ENCODE measurements at regions not wholly inside any gene's neighbourhood (a gene's known extent, or its start where the extent isn't known, plus 50 kb on each side); places are given as distances from the start of the nearest gene placed in this dataset.
"Not testable (repeated sequence)": the region's sequence is repeated elsewhere in the genome, so short reads cannot be mapped to it uniquely, and the experiment has no call there.

GRCh38 chr16:35798885-35799426, 2339.5 kb downstream of the TP53TG3F start:
- Histone ChIP-seq H3K9ac (ENCODE audit: insufficient read depth in 1 of 2, low read length in 2 of 2) (no peak overlapping the region), H3K36me3 (ENCODE audit: control insufficient read depth in 4 of 4, insufficient read depth in 4 of 4, low read length in 4 of 4) (no peaks in the 10 kb centered on the region), H3K4me1 (ENCODE audit: control insufficient read depth in 5 of 5, insufficient read depth in 5 of 5, low read length in 5 of 5) (no peaks in the 10 kb centered on the region), H3K27me3 (ENCODE audit: control insufficient read depth in 3 of 3, insufficient read depth in 3 of 3, low read length in 2 of 3) (no peaks in the 10 kb centered on the region), H3K4me3 (no peak overlapping the region), H3K27ac (ENCODE audit: low read depth in 1 of 2, low read length in 1 of 2) (no peak overlapping the region), H3K9me3 (ENCODE audit: control insufficient read depth in 4 of 4, insufficient read depth in 3 of 4, low read length in 3 of 4) (peaks cover 0 to 30% (median 9%) of the 10 kb centered on the region in 4 donors)
- no peak for ATAC-seq (ENCODE audit: insufficient read depth, low FRiP score)
- TF ChIP-seq CTCF (IDR thresholded peaks at IDR 0.05; ENCODE audit: control extremely low read depth, extremely low read depth): no peak
- DNase-seq: no peak
- 59% methylated on average over 11 of the region's 11 CpGs for WGBS, 2 donors

- H3K9ac ChIP-seq (ENCODE audit: insufficient read depth in 1 of 2, low read length in 2 of 2); H3K27ac ChIP-seq (ENCODE audit: low read depth in 1 of 2, low read length in 1 of 2); DNase-seq; ATAC-seq (ENCODE audit: insufficient read depth, low FRiP score); H3K4me3 ChIP-seq; H3K4me1 ChIP-seq (ENCODE audit: control insufficient read depth in 5 of 5, insufficient read depth in 5 of 5, low read length in 5 of 5); H3K27me3 ChIP-seq (ENCODE audit: control insufficient read depth in 3 of 3, insufficient read depth in 3 of 3, low read length in 2 of 3); H3K36me3 ChIP-seq (ENCODE audit: control insufficient read depth in 4 of 4, insufficient read depth in 4 of 4, low read length in 4 of 4): not testable (repeated sequence)
- peaks cover 0 to 14% (median 3%) of the 10 kb centered on the region in 4 donors for H3K9me3 ChIP-seq (ENCODE audit: control insufficient read depth in 4 of 4, insufficient read depth in 3 of 4, low read length in 3 of 4)
Measured at GRCh38 chr16:35804465-35804864, 2345.1 kb downstream of the TP53TG3F start.

- H3K27me3 ChIP-seq (ENCODE audit: control insufficient read depth in 3 of 3, insufficient read depth in 3 of 3, low read length in 2 of 3): no peaks in the 10 kb centered on the region
- TF ChIP-seq CTCF (IDR thresholded peaks at IDR 0.05; ENCODE audit: control extremely low read depth, extremely low read depth): no peak
- no peak overlapping the region for H3K4me3 ChIP-seq
- H3K27ac ChIP-seq (ENCODE audit: low read depth in 1 of 2, low read length in 1 of 2): no peak overlapping the region
- DNase-seq (no peak), ATAC-seq (ENCODE audit: insufficient read depth, low FRiP score) (no peak)
- no peaks in the 10 kb centered on the region for H3K4me1 ChIP-seq (ENCODE audit: control insufficient read depth in 5 of 5, insufficient read depth in 5 of 5, low read length in 5 of 5)
- no peak overlapping the region for H3K9ac ChIP-seq (ENCODE audit: insufficient read depth in 1 of 2, low read length in 2 of 2)
- no peaks in the 10 kb centered on the region for H3K36me3 ChIP-seq (ENCODE audit: control insufficient read depth in 4 of 4, insufficient read depth in 4 of 4, low read length in 4 of 4)
- H3K9me3 ChIP-seq (ENCODE audit: control insufficient read depth in 4 of 4, insufficient read depth in 3 of 4, low read length in 3 of 4): peaks cover 0 to 8% (median 3%) of the 10 kb centered on the region in 4 donors
Measured at GRCh38 chr16:35823342-35823741, 2363.9 kb downstream of the TP53TG3F start.

- H3K9me3 ChIP-seq (ENCODE audit: control insufficient read depth in 4 of 4, insufficient read depth in 3 of 4, low read length in 3 of 4): peaks cover 0 to 25% (median 7%) of the 10 kb centered on the region in 4 donors
- WGBS, 2 donors: 31 to 45% methylated on average over 3 of the region's 3 CpGs
- H3K27me3 ChIP-seq (ENCODE audit: control insufficient read depth in 3 of 3, insufficient read depth in 3 of 3, low read length in 2 of 3): no peaks in the 10 kb centered on the region
- ATAC-seq (ENCODE audit: insufficient read depth, low FRiP score): no peak
- no peak overlapping the region for H3K4me3 ChIP-seq
- no peaks in the 10 kb centered on the region for H3K36me3 ChIP-seq (ENCODE audit: control insufficient read depth in 4 of 4, insufficient read depth in 4 of 4, low read length in 4 of 4)
- TF ChIP-seq CTCF (IDR thresholded peaks at IDR 0.05; ENCODE audit: control extremely low read depth, extremely low read depth): no peak
- H3K4me1 ChIP-seq (ENCODE audit: control insufficient read depth in 5 of 5, insufficient read depth in 5 of 5, low read length in 5 of 5): no peaks in the 10 kb centered on the region
- H3K9ac ChIP-seq (ENCODE audit: insufficient read depth in 1 of 2, low read length in 2 of 2): no peak overlapping the region
- no peak overlapping the region for H3K27ac ChIP-seq (ENCODE audit: low read depth in 1 of 2, low read length in 1 of 2)
- no peak for DNase-seq
Measured at GRCh38 chr16:35841632-35842031, 2382.2 kb downstream of the TP53TG3F start.
